SU-DHL-6 (cell line): ENCODE measurements at regions not wholly inside any gene's neighbourhood (a gene's known extent, or its start where the extent isn't known, plus 50 kb on each side); places are given as distances from the start of the nearest gene placed in this dataset.

Source experiments
- H2AFZ ChIP-seq: fragments of 200-600 bp; sonication (generic); 2 replicates; pipeline ENCODE4 v1.6.1; 2014; ENCODE audit warnings: low read depth, mild to moderate bottlenecking, moderate library complexity, mixed read lengths, antibody characterized with exemption, low read length; ENCODE audit not compliant: severe bottlenecking
- H3F3A ChIP-seq: fragments of 200-600 bp; shearing (Covaris generic); 2 replicates; pipeline ENCODE4 v1.6.0; 2016; ENCODE audit warnings: antibody characterized with exemption, mild to moderate bottlenecking; ENCODE audit not compliant: insufficient read depth
- H3K27ac ChIP-seq: fragments of 200-600 bp; sonication (generic); 2 replicates; pipeline ENCODE4 v1.5.1; 2016; ENCODE audit warnings: low read depth, mild to moderate bottlenecking, low read length, moderate library complexity, mixed read lengths
- H3K27me3 ChIP-seq: fragments of 200-600 bp; sonication (generic), shearing (Covaris generic); 2 replicates; pipeline ENCODE4 v1.6.0; 2014; ENCODE audit warnings: mild to moderate bottlenecking, low read length
- H3K36me3 ChIP-seq: fragments of 200-600 bp; sonication (generic); 2 replicates; pipeline ENCODE4 v1.6.1; 2014; ENCODE audit warnings: mild to moderate bottlenecking, low read length, mixed read lengths
- H3K4me2 ChIP-seq: fragments of 300-600, 200-600 bp; shearing (Covaris generic), sonication (generic); 2 replicates; pipeline ENCODE4 v1.6.0; 2014; ENCODE audit warnings: low read length, low read depth, mild to moderate bottlenecking; ENCODE audit not compliant: poor library complexity, severe bottlenecking
- H3K4me3 ChIP-seq: fragments of 200-600 bp; sonication (generic); 2 replicates; pipeline ENCODE4 v1.5.1; 2014; ENCODE audit warnings: antibody characterized with exemption, low read length, mild to moderate bottlenecking, mixed read lengths; ENCODE audit not compliant: insufficient read depth, poor library complexity, severe bottlenecking
- H3K79me2 ChIP-seq: fragments of 200-600 bp; sonication (generic); 2 replicates; pipeline ENCODE4 v1.6.1; 2014; ENCODE audit warnings: mild to moderate bottlenecking, low read length, moderate library complexity; ENCODE audit not compliant: insufficient read depth
- H3K9ac ChIP-seq: fragments of 200-600 bp; sonication (generic); 2 replicates; pipeline ENCODE4 v1.7.0; 2014; ENCODE audit warnings: mild to moderate bottlenecking, low read length
- H3K9me2 ChIP-seq: fragments of 200-600 bp; sonication (generic); replicated peaks from 2 replicates; pipeline ENCODE4 v1.6.1; 2014; ENCODE audit warnings: low read length; ENCODE audit not compliant: insufficient read depth
- H3K9me3 ChIP-seq: fragments of 200-600 bp; sonication (generic); 2 replicates; pipeline ENCODE4 v1.6.1; 2014; ENCODE audit warnings: low read length, mixed read lengths; ENCODE audit not compliant: insufficient read depth
- H4K20me1 ChIP-seq: fragments of 200-600 bp; sonication (generic); 2 replicates; pipeline ENCODE4 v1.6.1; 2014; ENCODE audit warnings: low read depth, mild to moderate bottlenecking, antibody characterized with exemption, low read length, moderate library complexity, mixed read lengths
- CTCF ChIP-seq: fragments of 200-600 bp; sonication (generic); IDR thresholded peaks from one replicate; pipeline ENCODE4 v1.5.1; 2017; ENCODE audit warnings: antibody characterized with exemption, mild to moderate bottlenecking, low read length, moderate library complexity; ENCODE audit not compliant: insufficient read depth, poor library complexity, severe bottlenecking
- EZH2phosphoT487 ChIP-seq: fragments of 200-600 bp; sonication (generic), shearing (Covaris generic); conservative IDR thresholded peaks from 2 replicates; pipeline ENCODE4 v1.6.1; 2018; ENCODE audit warnings: mild to moderate bottlenecking, antibody characterized with exemption, low read length, moderate library complexity, mixed read lengths

- Histone ChIP-seq H3K36me3 (no peaks in the 10 kb centered on the region), H3K27ac (no peak overlapping the region), H3K9me3 (no peaks in the 10 kb centered on the region), H3K9ac (no peak overlapping the region), H3F3A (no peaks in the 10 kb centered on the region), H2AFZ (no peak overlapping the region), H3K9me2 (no peaks in the 10 kb centered on the region), H3K4me2 (no peak overlapping the region), H3K4me3 (no peak overlapping the region), H3K27me3 (no peaks in the 10 kb centered on the region), H4K20me1 (no peaks in the 10 kb centered on the region), H3K79me2 (no peaks in the 10 kb centered on the region)
- no peak for TF ChIP-seq EZH2phosphoT487
- TF ChIP-seq CTCF: no peak
Observed at GRCh38 chr12:87804386-87804785, 224.8 kb downstream of the C12orf50 start.

GRCh38 chr12:87802721-87803011, 226.5 kb downstream of the C12orf50 start:
- Histone ChIP-seq H3F3A (no peaks in the 10 kb centered on the region), H3K9ac (no peak overlapping the region), H3K9me2 (no peaks in the 10 kb centered on the region), H4K20me1 (no peaks in the 10 kb centered on the region), H3K27ac (no peak overlapping the region), H2AFZ (no peak overlapping the region), H3K79me2 (no peaks in the 10 kb centered on the region), H3K36me3 (no peaks in the 10 kb centered on the region), H3K27me3 (no peaks in the 10 kb centered on the region), H3K9me3 (no peaks in the 10 kb centered on the region), H3K4me2 (no peak overlapping the region), H3K4me3 (no peak overlapping the region)
- TF ChIP-seq CTCF: no peak

- no peak overlapping the region for H2AFZ ChIP-seq
- no peaks in the 10 kb centered on the region for H3K27me3 ChIP-seq
- H3K9ac ChIP-seq: no peak overlapping the region
- TF ChIP-seq CTCF: no peak
- TF ChIP-seq EZH2phosphoT487: no peak
- no peaks in the 10 kb centered on the region for H3K9me2 ChIP-seq
- no peaks in the 10 kb centered on the region for H3K9me3 ChIP-seq
- no peak overlapping the region for H3K4me3 ChIP-seq
- no peaks in the 10 kb centered on the region for H3K79me2 ChIP-seq
- H3F3A ChIP-seq: no peaks in the 10 kb centered on the region
- no peaks in the 10 kb centered on the region for H3K36me3 ChIP-seq
- H3K4me2 ChIP-seq: no peak overlapping the region
- H3K27ac ChIP-seq: no peak overlapping the region
- no peaks in the 10 kb centered on the region for H4K20me1 ChIP-seq
Observed at GRCh38 chr12:87801860-87802720, 227.1 kb downstream of the C12orf50 start.
